ENCODE measurements at regions not wholly inside any gene's neighbourhood (a gene's known extent, or its start where the extent isn't known, plus 50 kb on each side); places are given as distances from the start of the nearest gene placed in this dataset.

- DNase-seq: no peak
- Histone ChIP-seq H3K27ac (no peak overlapping the region), H3K36me3 (no peaks in the 10 kb centered on the region), H3K4me3 (no peak overlapping the region), H3K9me3 (peaks cover 0 to 12% (median 2%) of the 10 kb centered on the region in 8 donors), H3K27me3 (replicated peaks in 1 of 7) (no peaks in the 10 kb centered on the region), H3K4me1 (no peaks in the 10 kb centered on the region)
- WGBS, 5 donors: 87 to 100% (median 96%) methylated on average over 1 of the region's 1 CpG
- TF ChIP-seq POLR2A (IDR thresholded peaks at IDR 0.05) (no peak), POLR2AphosphoS5 (IDR thresholded peaks at IDR 0.05) (no peak), CTCF (IDR thresholded peaks at IDR 0.05 in 8 of 11, conservative IDR thresholded peaks at IDR 0.05 in 3 of 11) (no peak)
- intact Hi-C loops (cut with DNase I; ENCODE audit: low total_unique reads): no loop called here
Observed at GRCh38 chr1:104919188-104919587, 1169.5 kb downstream of the AMY1C start.

- Histone ChIP-seq H3K27ac (no peak overlapping the region), H3K27me3 (replicated peaks in 1 of 7) (no peaks in the 10 kb centered on the region), H3K9me3 (peaks cover 0 to 12% (median 2%) of the 10 kb centered on the region in 8 donors), H3K4me3 (no peak overlapping the region), H3K4me1 (no peaks in the 10 kb centered on the region), H3K36me3 (no peaks in the 10 kb centered on the region)
- intact Hi-C loops (cut with DNase I; ENCODE audit: low total_unique reads): no loop called here
- no peak for DNase-seq
- TF ChIP-seq POLR2AphosphoS5 (IDR thresholded peaks at IDR 0.05): no peak
- TF ChIP-seq CTCF (IDR thresholded peaks at IDR 0.05 in 8 of 11, conservative IDR thresholded peaks at IDR 0.05 in 3 of 11): no peak
- no peak for TF ChIP-seq POLR2A (IDR thresholded peaks at IDR 0.05)
Observed at GRCh38 chr1:104921525-104921924, 1171.8 kb downstream of the AMY1C start.

GRCh38 chr1:104923075-104923474, 1173.4 kb downstream of the AMY1C start:
- H3K4me1 ChIP-seq: no peaks in the 10 kb centered on the region
- intact Hi-C loops (cut with DNase I; ENCODE audit: low total_unique reads): no loop called here
- H3K9me3 ChIP-seq: peaks cover 0 to 9% (median 2%) of the 10 kb centered on the region in 8 donors
- H3K4me3 ChIP-seq: no peak overlapping the region
- TF ChIP-seq POLR2A (IDR thresholded peaks at IDR 0.05) (no peak), POLR2AphosphoS5 (IDR thresholded peaks at IDR 0.05) (no peak), CTCF (IDR thresholded peaks at IDR 0.05 in 8 of 11, conservative IDR thresholded peaks at IDR 0.05 in 3 of 11) (no peak)
- H3K36me3 ChIP-seq: no peaks in the 10 kb centered on the region
- no peak overlapping the region for H3K27ac ChIP-seq
- no peak for DNase-seq
- WGBS, 5 donors: 75 to 87% (median 78%) methylated on average over 7 of the region's 7 CpGs
- H3K27me3 ChIP-seq (replicated peaks in 1 of 7): no peaks in the 10 kb centered on the region

- no peaks in the 10 kb centered on the region for H3K27me3 ChIP-seq (replicated peaks in 1 of 7)
- H3K27ac ChIP-seq: no peak overlapping the region
- H3K4me1 ChIP-seq: no peaks in the 10 kb centered on the region
- H3K36me3 ChIP-seq: no peaks in the 10 kb centered on the region
- 45 to 97% (median 94%) methylated on average over 1 of the region's 1 CpG for WGBS, 5 donors
- no peak for DNase-seq
- peaks cover 0 to 43% (median 13%) of the 10 kb centered on the region in 8 donors for H3K9me3 ChIP-seq
- no peak overlapping the region for H3K4me3 ChIP-seq
- intact Hi-C loops (cut with DNase I; ENCODE audit: low total_unique reads): no loop called here
- TF ChIP-seq POLR2AphosphoS5 (IDR thresholded peaks at IDR 0.05): no peak
- TF ChIP-seq CTCF (IDR thresholded peaks at IDR 0.05 in 8 of 11, conservative IDR thresholded peaks at IDR 0.05 in 3 of 11): no peak
- TF ChIP-seq POLR2A (IDR thresholded peaks at IDR 0.05): no peak
Observed at GRCh38 chr1:104929280-104929679, 1179.6 kb downstream of the AMY1C start.
